Thoracic aorta (tissue), 2 donors: ENCODE measurements at regions not wholly inside any gene's neighbourhood (a gene's known extent, or its start where the extent isn't known, plus 50 kb on each side); places are given as distances from the start of the nearest gene placed in this dataset.
"Not testable (repeated sequence)": the region's sequence is repeated elsewhere in the genome, so short reads cannot be mapped to it uniquely, and the experiment has no call there.

Source experiments
- ATAC-seq: fragments of 150-250 bp; one replicate; pipeline ENCODE4 v1.8.0; 2017; ENCODE audit warnings: low read depth; ENCODE audit not compliant: insufficient number of reproducible peaks, low FRiP score
- DNase-seq: peaks from one replicate; pipeline ENCODE4 v3.0.0-alpha.2; 2020; ENCODE audit warnings: low spot score
- H3K27ac ChIP-seq, 2 donors: fragments of 200-600 bp; sonication (generic); 1 replicate in 1 of 2; 2 replicates in 1 of 2; pipeline ENCODE4 v1.5.1; 2016; ENCODE audit warnings: mild to moderate bottlenecking in 2 of 2, moderate library complexity in 2 of 2
- H3K27me3 ChIP-seq: fragments of 200-600 bp; sonication (generic); replicated peaks from 2 replicates; pipeline ENCODE4 v1.6.0; 2016; ENCODE audit warnings: mild to moderate bottlenecking; ENCODE audit not compliant: insufficient read depth
- H3K36me3 ChIP-seq: fragments of 200-600 bp; sonication (generic); one replicate; pipeline ENCODE4 v1.5.1; 2016
- H3K4me1 ChIP-seq, 2 donors: fragments of 200-600 bp; sonication (generic); 1 replicate in 1 of 2; 2 replicates in 1 of 2; pipeline versions ENCODE4 v1.5.1 to v1.6.0; 2016; ENCODE audit warnings: low read depth in 2 of 2, mild to moderate bottlenecking in 1 of 2; ENCODE audit not compliant: control insufficient read depth in 1 of 2
- H3K4me3 ChIP-seq: fragments of 200-600 bp; sonication (generic); 2 replicates; pipeline ENCODE4 v1.5.1; 2016; ENCODE audit warnings: mild to moderate bottlenecking
- H3K9me3 ChIP-seq: fragments of 200-600 bp; sonication (generic); 2 replicates; pipeline ENCODE4 v1.5.1; 2016
- TF ChIP-seq, protein P1 (sequence below): fragments of 200-600 bp; sonication (generic); IDR thresholded peaks from one replicate; pipeline ENCODE4 v1.5.1; 2019; ENCODE audit warnings: antibody characterized with exemption

DNA sequence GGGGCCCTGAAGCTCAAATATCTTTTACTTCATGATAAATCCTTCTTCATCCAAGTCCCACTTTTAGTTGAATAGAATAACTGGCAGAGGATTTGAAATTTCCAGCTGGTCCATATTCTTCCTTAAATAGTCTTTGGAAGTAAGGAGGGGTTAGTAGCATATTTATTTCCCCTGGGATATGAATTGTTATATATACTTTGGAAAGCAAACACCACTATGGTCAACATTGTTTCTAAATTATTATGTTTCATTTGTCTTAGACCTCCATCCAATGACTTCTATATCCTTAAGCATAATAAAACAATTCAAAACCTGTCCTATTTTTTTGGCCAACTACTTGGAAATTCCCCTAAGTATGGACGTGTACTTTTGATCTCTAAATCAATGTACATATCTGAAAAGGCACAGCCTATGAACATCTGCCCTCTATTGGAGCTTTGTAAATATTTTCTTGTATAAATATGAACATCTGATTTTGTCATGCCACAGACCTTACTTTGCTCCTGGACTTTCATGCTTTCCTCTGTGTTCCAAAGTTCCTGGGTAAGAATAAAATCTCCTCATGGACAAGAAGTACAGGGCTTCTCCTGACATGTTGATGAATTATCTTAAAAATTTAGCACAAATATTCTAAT is 1212.0 kb downstream of the GALC start:
- H3K27ac ChIP-seq, result no peak overlapping the region
- no peaks in the 10 kb centered on the region for H3K4me1 ChIP-seq
- no peaks in the 10 kb centered on the region for H3K36me3 ChIP-seq
- H3K4me3 ChIP-seq, result no peak overlapping the region
- H3K27me3 ChIP-seq, result no peaks in the 10 kb centered on the region
- ATAC-seq (no peak), DNase-seq (no peak)
- H3K9me3 ChIP-seq, result no peaks in the 10 kb centered on the region
- TF ChIP-seq, protein P1, sequence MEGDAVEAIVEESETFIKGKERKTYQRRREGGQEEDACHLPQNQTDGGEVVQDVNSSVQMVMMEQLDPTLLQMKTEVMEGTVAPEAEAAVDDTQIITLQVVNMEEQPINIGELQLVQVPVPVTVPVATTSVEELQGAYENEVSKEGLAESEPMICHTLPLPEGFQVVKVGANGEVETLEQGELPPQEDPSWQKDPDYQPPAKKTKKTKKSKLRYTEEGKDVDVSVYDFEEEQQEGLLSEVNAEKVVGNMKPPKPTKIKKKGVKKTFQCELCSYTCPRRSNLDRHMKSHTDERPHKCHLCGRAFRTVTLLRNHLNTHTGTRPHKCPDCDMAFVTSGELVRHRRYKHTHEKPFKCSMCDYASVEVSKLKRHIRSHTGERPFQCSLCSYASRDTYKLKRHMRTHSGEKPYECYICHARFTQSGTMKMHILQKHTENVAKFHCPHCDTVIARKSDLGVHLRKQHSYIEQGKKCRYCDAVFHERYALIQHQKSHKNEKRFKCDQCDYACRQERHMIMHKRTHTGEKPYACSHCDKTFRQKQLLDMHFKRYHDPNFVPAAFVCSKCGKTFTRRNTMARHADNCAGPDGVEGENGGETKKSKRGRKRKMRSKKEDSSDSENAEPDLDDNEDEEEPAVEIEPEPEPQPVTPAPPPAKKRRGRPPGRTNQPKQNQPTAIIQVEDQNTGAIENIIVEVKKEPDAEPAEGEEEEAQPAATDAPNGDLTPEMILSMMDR, result no peak

DNA sequence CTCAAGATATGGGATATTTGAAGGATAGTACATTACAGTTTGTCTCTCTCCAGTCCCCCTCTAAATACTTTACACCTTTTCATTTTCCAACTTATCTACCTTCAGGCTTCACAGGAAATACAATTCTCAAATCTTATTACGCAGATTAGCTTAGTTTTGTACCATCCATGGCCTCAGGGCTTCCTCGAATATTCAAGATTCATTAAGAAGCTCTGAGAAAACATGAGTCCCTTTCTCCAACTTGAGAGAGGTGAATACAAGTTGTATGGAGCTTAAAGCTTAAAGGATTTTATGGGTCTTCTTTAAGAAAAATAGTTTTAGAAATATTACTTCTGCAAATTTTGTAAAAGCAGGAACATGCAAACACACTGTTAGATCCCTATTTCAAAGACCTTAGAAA is 1212.5 kb downstream of the GALC start:
- H3K36me3 ChIP-seq, result no peaks in the 10 kb centered on the region
- TF ChIP-seq, protein P1, result no peak
- H3K27ac ChIP-seq, result no peak overlapping the region
- no peak for ATAC-seq
- H3K4me1 ChIP-seq, result no peaks in the 10 kb centered on the region
- H3K27me3 ChIP-seq, result no peaks in the 10 kb centered on the region
- DNase-seq, result no peak
- no peaks in the 10 kb centered on the region for H3K9me3 ChIP-seq
- H3K4me3 ChIP-seq, result no peak overlapping the region

DNA sequence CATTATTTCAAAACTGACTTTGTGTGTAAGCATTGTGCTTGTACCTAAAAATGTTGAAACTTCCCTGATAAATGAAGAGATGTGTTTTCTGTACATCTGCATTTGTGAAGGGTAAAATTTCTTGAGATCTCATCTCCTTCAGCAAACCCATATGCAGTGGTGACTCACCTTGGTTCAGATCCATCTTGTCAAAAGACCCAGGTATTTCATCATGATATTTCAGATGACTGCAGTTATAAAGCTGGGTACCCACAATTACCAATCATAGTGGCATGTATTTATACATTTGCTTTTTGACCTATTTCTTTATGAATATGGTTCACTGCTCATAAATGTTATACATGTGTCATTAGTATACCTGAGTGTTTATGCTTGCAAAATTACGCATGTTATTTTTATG is 1213.6 kb downstream of the GALC start:
- no peak overlapping the region for H3K27ac ChIP-seq

DNA sequence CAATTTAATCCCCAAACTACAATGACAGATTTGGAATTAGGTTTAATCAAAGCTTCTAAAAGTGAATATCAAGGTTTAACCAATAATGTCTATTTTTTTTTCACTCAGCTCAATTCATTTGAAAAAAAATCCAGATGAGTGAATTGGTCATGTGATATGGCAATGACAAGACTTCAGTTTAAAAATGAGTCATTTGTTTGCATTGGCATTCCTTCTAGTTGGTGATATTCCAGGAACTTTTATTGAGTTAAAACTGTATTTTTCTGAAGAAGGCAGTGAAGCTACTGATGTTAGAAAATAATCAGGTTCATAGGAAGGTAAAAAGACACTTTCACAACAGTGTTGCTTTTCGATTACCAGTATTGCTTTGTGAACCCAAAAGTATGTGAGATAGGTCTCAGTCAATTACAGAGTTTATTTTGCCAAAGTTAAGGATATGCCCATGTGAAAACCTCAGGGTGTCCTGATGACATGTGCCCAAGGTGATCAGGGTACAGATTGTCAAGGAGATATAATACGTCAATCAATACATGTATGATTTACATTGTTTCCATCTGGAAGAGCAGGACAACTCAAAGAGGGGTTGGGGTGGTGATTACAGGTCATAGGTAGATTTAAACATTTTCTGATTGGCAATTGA is 1214.9 kb downstream of the GALC start:
- Histone ChIP-seq H3K27me3 (no peaks in the 10 kb centered on the region), H3K27ac (no peak overlapping the region), H3K36me3 (no peaks in the 10 kb centered on the region), H3K4me3 (no peak overlapping the region), H3K9me3 (no peaks in the 10 kb centered on the region), H3K4me1 (no peaks in the 10 kb centered on the region)
- no peak for DNase-seq
- no peak for ATAC-seq
- TF ChIP-seq, protein P1, result no peak

More for the DNA sequence above, 1213.6 kb downstream of the GALC start:
- H3K36me3 ChIP-seq, result no peaks in the 10 kb centered on the region
- ATAC-seq (no peak), DNase-seq (no peak)
- H3K4me1 ChIP-seq, result no peaks in the 10 kb centered on the region
- H3K27me3 ChIP-seq, result no peaks in the 10 kb centered on the region
- TF ChIP-seq, protein P1, result no peak
- H3K9me3 ChIP-seq, result no peaks in the 10 kb centered on the region
- no peak overlapping the region for H3K4me3 ChIP-seq

DNA sequence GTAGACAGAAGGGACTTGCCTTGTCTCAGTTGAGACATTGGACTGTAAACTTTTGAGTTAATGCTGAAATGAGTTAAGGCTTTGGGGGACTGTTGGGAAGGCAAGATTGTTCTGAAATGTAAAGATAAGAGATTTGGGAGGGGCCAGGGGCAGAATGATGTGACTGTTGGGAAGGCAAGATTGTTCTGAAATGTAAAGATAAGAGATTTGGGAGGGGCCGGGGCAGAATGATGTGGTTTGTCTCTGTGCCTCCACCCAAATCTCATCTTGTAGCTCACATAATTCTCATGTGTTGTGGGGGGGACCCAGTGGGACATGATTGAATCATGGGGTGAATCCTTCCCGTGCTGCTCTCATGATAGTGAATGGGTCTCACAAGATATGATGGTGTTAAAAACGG is 1217.1 kb downstream of the GALC start:
- not testable (repeated sequence) for H3K4me1 ChIP-seq, ATAC-seq, H3K9me3 ChIP-seq, H3K27me3 ChIP-seq, H3K36me3 ChIP-seq, DNase-seq, H3K4me3 ChIP-seq, H3K27ac ChIP-seq
